ENCODE measurements at regions not wholly inside any gene's neighbourhood (a gene's known extent, or its start where the extent isn't known, plus 50 kb on each side); places are given as distances from the start of the nearest gene placed in this dataset.
"Not testable (repeated sequence)": the region's sequence is repeated elsewhere in the genome, so short reads cannot be mapped to it uniquely, and the experiment has no call there.

- Histone ChIP-seq H3K27ac (no peak overlapping the region), H3K36me3 (no peaks in the 10 kb centered on the region), H3K4me1 (no peaks in the 10 kb centered on the region), H3K9me3 (no peaks in the 10 kb centered on the region), H3K4me3 (no peak overlapping the region), H3K27me3 (no peaks in the 10 kb centered on the region)
- DNase-seq: peak in 1 of 2 donors; percentile 78
- TF ChIP-seq POLR2AphosphoS5 (IDR thresholded peaks at IDR 0.05) (no peak), POLR2A (IDR thresholded peaks at IDR 0.05) (no peak), CTCF (IDR thresholded peaks at IDR 0.05) (no peak), EP300 (IDR thresholded peaks at IDR 0.05) (no peak)
- ATAC-seq (ENCODE audit: low FRiP score in 2 of 2): no peak
- WGBS, 2 donors: 92 to 94% methylated on average over 44 of the region's 44 CpGs
Measured at GRCh38 chr5:20305463-20305862, 317.5 kb upstream of the CDH18 start.

DNA sequence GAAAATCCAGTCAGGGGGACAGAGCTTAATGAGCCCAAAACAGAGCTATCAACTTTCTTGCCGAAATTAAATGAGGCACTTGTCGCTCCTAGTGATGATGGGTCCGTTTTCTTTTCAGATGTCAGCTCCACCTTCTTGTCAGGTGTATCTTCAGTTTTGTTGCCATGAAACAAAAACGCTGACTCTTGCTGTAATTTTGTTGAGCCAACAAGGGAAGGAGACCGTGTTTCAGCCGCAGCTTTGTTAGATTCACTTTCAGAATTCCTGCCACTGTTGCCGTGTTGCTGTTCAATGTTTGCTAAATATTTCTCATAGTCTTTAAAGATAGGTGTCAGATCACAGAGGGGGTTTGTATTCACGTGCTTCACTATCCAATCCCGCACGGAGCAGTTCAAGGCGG, 316.6 kb upstream of the CDH18 start:
- H3K9me3 ChIP-seq; H3K27me3 ChIP-seq; H3K4me1 ChIP-seq; ATAC-seq (ENCODE audit: low FRiP score in 2 of 2); DNase-seq; H3K36me3 ChIP-seq; H3K4me3 ChIP-seq; H3K27ac ChIP-seq: not testable (repeated sequence)
- WGBS, 2 donors: 89 to 93% methylated on average over 7 to 11 of the region's 11 CpGs

GRCh38 chr5:20300110-20300509, 312.1 kb upstream of the CDH18 start:
- Histone ChIP-seq H3K27me3 (no peaks in the 10 kb centered on the region), H3K36me3 (no peaks in the 10 kb centered on the region), H3K4me1 (no peaks in the 10 kb centered on the region), H3K4me3 (no peak overlapping the region), H3K27ac (no peak overlapping the region), H3K9me3 (no peaks in the 10 kb centered on the region)
- WGBS, 2 donors: 37 to 45% methylated on average over 4 of the region's 4 CpGs
- DNase-seq: no peak
- no peak for TF ChIP-seq POLR2A (IDR thresholded peaks at IDR 0.05)
- no peak for TF ChIP-seq CTCF (IDR thresholded peaks at IDR 0.05)
- no peak for TF ChIP-seq EP300 (IDR thresholded peaks at IDR 0.05)
- no peak for TF ChIP-seq POLR2AphosphoS5 (IDR thresholded peaks at IDR 0.05)
- ATAC-seq (ENCODE audit: low FRiP score in 2 of 2): no peak

- H3K27ac ChIP-seq: no peak overlapping the region
- DNase-seq: no peak
- no peak overlapping the region for H3K4me3 ChIP-seq
- H3K36me3 ChIP-seq: no peaks in the 10 kb centered on the region
- TF ChIP-seq EP300 (IDR thresholded peaks at IDR 0.05) (no peak), POLR2AphosphoS5 (IDR thresholded peaks at IDR 0.05) (no peak), CTCF (IDR thresholded peaks at IDR 0.05) (no peak), POLR2A (IDR thresholded peaks at IDR 0.05) (no peak)
- no peaks in the 10 kb centered on the region for H3K27me3 ChIP-seq
- no peak for ATAC-seq (ENCODE audit: low FRiP score in 2 of 2)
- no peaks in the 10 kb centered on the region for H3K4me1 ChIP-seq
- H3K9me3 ChIP-seq: no peaks in the 10 kb centered on the region
Measured at GRCh38 chr5:20294696-20295095, 306.7 kb upstream of the CDH18 start.

DNA sequence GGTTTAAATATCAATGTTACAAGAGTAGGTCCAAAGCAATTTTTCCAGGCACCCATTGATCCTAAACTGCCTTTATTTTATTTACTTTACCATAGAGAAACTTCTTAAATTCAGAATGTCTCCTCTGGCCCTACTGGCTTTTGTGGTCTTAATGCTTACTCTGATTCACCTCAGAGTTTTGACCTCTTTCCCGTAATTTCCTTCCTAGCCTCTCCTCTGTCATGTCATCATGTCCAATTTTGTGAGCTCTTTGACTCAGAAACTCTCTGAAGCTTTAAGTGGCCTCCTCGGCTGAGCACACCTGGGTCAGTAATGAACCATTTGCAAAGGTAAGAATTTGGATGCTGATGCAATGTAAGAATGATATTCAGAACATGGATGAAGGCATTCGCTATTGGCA, 303.8 kb upstream of the CDH18 start:
- Histone ChIP-seq H3K27me3 (no peaks in the 10 kb centered on the region), H3K27ac (no peak overlapping the region), H3K4me1 (no peaks in the 10 kb centered on the region), H3K36me3 (no peaks in the 10 kb centered on the region), H3K4me3 (no peak overlapping the region), H3K9me3 (no peaks in the 10 kb centered on the region)
- TF ChIP-seq EP300 (IDR thresholded peaks at IDR 0.05) (no peak), CTCF (IDR thresholded peaks at IDR 0.05) (no peak), POLR2A (IDR thresholded peaks at IDR 0.05) (no peak), POLR2AphosphoS5 (IDR thresholded peaks at IDR 0.05) (no peak)
- ATAC-seq (ENCODE audit: low FRiP score in 2 of 2) (no peak), DNase-seq (no peak)
- 78 to 81% methylated on average over 3 of the region's 3 CpGs for WGBS, 2 donors
